Amniotic epithelial cell (primary cell): ENCODE measurements at regions not wholly inside any gene's neighbourhood (a gene's known extent, or its start where the extent isn't known, plus 50 kb on each side); places are given as distances from the start of the nearest gene placed in this dataset.

Experiments used
- DNase-seq: peaks from one replicate; pipeline ENCODE4 v3.0.0-alpha.2; 2010; ENCODE audit warnings: low read depth

GRCh38 chr12:86683568-86684304 is 427.5 kb upstream of the MGAT4C start:
- peak; percentile 91 for DNase-seq

GRCh38 chr12:86681060-86681459 is 424.9 kb upstream of the MGAT4C start:
- DNase-seq: no peak

GRCh38 chr12:86675197-86675596 is 419.0 kb upstream of the MGAT4C start:
- no peak for DNase-seq

GRCh38 chr12:86670986-86671385 is 414.8 kb upstream of the MGAT4C start:
- no peak for DNase-seq

GRCh38 chr12:86669010-86669409 is 412.8 kb upstream of the MGAT4C start:
- DNase-seq: no peak

- DNase-seq: peak; percentile 50
Observed at GRCh38 chr12:86666316-86666715, 410.1 kb upstream of the MGAT4C start.

GRCh38 chr12:86663716-86664115 is 407.5 kb upstream of the MGAT4C start:
- peak; percentile 2 for DNase-seq

GRCh38 chr12:86663173-86663572 is 407.0 kb upstream of the MGAT4C start:
- DNase-seq: no peak

- no peak for DNase-seq
Observed at GRCh38 chr12:86662464-86662863, 406.3 kb upstream of the MGAT4C start.

GRCh38 chr12:86660488-86661147 is 404.4 kb upstream of the MGAT4C start:
- peak; percentile 66 for DNase-seq

GRCh38 chr12:86659985-86660384 is 403.8 kb upstream of the MGAT4C start:
- DNase-seq: no peak

- DNase-seq: no peak
Observed at GRCh38 chr12:86658303-86658702, 402.1 kb upstream of the MGAT4C start.

- DNase-seq: no peak
Observed at GRCh38 chr12:86647800-86648199, 391.6 kb upstream of the MGAT4C start.

- peak; percentile 18 for DNase-seq
Observed at GRCh38 chr12:86634456-86635410, 378.5 kb upstream of the MGAT4C start.

GRCh38 chr12:86627001-86627400 is 370.8 kb upstream of the MGAT4C start:
- DNase-seq: no peak

GRCh38 chr12:86623267-86623666 is 367.1 kb upstream of the MGAT4C start:
- DNase-seq: peak; percentile 27

- DNase-seq: no peak
Observed at GRCh38 chr12:86621957-86622356, 365.8 kb upstream of the MGAT4C start.

- DNase-seq: peak; percentile 80
Observed at GRCh38 chr12:86613311-86613710, 357.1 kb upstream of the MGAT4C start.

GRCh38 chr12:86608638-86609037 is 352.4 kb upstream of the MGAT4C start:
- DNase-seq: no peak

- no peak for DNase-seq
Observed at GRCh38 chr12:86601550-86602308, 345.5 kb upstream of the MGAT4C start.

- DNase-seq: no peak
Observed at GRCh38 chr12:86600664-86601231, 344.6 kb upstream of the MGAT4C start.
